Hepatocyte (in vitro differentiated cells): ENCODE measurements at regions not wholly inside any gene's neighbourhood (a gene's known extent, or its start where the extent isn't known, plus 50 kb on each side); places are given as distances from the start of the nearest gene placed in this dataset.

Source experiments
- EZH2 ChIP-seq: fragments of 200-600 bp; sonication (generic); IDR thresholded peaks from 2 replicates; pipeline ENCODE4 v1.6.1; 2016; ENCODE audit warnings: antibody characterized with exemption, mild to moderate bottlenecking, borderline replicate concordance
- EZH2phosphoT487 ChIP-seq: fragments of 200-600 bp; sonication (generic); IDR thresholded peaks from one replicate; pipeline ENCODE4 v1.6.1; 2018; ENCODE audit warnings: antibody characterized with exemption, mild to moderate bottlenecking, low read depth, moderate library complexity; ENCODE audit not compliant: unreplicated experiment, severe bottlenecking
- TF ChIP-seq, protein P1 (sequence below): fragments of 200-600 bp; sonication (generic); IDR thresholded peaks from 2 replicates; pipeline ENCODE4 v1.5.1; 2016; ENCODE audit warnings: antibody characterized with exemption, mild to moderate bottlenecking; ENCODE audit not compliant: poor library complexity

DNA sequence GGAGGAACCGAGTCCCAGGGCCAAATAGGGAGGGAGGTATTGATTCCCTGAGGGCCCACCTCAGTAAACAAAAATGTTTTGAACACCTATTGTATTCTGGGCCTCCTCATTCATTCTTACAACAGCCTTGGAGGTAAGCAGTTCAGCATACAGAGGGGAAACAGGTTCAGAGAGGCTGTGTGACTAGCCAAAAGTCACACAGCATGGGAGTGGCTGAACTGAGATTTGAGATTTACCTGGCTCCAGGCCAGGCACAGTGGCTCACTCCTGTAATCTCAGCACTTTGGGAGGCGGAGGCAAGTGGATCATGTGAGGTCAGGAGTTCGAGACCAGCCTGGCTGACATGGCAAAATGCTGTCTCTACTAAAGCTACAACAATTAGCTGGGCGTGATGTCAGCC lies 107.2 kb downstream of the TMEM130 start:
- TF ChIP-seq, protein P1, sequence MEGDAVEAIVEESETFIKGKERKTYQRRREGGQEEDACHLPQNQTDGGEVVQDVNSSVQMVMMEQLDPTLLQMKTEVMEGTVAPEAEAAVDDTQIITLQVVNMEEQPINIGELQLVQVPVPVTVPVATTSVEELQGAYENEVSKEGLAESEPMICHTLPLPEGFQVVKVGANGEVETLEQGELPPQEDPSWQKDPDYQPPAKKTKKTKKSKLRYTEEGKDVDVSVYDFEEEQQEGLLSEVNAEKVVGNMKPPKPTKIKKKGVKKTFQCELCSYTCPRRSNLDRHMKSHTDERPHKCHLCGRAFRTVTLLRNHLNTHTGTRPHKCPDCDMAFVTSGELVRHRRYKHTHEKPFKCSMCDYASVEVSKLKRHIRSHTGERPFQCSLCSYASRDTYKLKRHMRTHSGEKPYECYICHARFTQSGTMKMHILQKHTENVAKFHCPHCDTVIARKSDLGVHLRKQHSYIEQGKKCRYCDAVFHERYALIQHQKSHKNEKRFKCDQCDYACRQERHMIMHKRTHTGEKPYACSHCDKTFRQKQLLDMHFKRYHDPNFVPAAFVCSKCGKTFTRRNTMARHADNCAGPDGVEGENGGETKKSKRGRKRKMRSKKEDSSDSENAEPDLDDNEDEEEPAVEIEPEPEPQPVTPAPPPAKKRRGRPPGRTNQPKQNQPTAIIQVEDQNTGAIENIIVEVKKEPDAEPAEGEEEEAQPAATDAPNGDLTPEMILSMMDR = no peak
- no peak for TF ChIP-seq EZH2
- TF ChIP-seq EZH2phosphoT487 = no peak
